Effector memory CD8-positive, alpha-beta T cell (primary cell): ENCODE measurements at regions not wholly inside any gene's neighbourhood (a gene's known extent, or its start where the extent isn't known, plus 50 kb on each side); places are given as distances from the start of the nearest gene placed in this dataset.
"Not testable (repeated sequence)": the region's sequence is repeated elsewhere in the genome, so short reads cannot be mapped to it uniquely, and the experiment has no call there.

Experiments
- ATAC-seq: fragments of 150-1000 bp; cut with Tn5 transposase; replicated peaks from 2 replicates; pipeline ENCODE4 v1.10.0; 2021; ENCODE audit warnings: mild to moderate bottlenecking, moderate library complexity
- DNase-seq, 3 experiments: peaks; one replicate each; pipeline ENCODE4 v3.0.0; 2021
- H3K27ac Mint-ChIP-seq, 2 donors: one replicate each; pipeline ENCODE4 v1.8.0; 2022; ENCODE audit warnings: mild to moderate bottlenecking in 2 of 2, mixed read lengths in 2 of 2, moderate library complexity in 2 of 2
- H3K27me3 Mint-ChIP-seq, 2 donors: one replicate each; pipeline ENCODE4 v1.8.0; 2022; ENCODE audit warnings: mixed read lengths in 2 of 2
- H3K36me3 Mint-ChIP-seq: one replicate; pipeline ENCODE4 v1.8.0; 2022; ENCODE audit warnings: mild to moderate bottlenecking, moderate library complexity, mixed read lengths; ENCODE audit not compliant: insufficient read depth
- H3K4me1 Mint-ChIP-seq, 2 donors: one replicate each; pipeline ENCODE4 v1.8.0; 2022; ENCODE audit warnings: low read depth in 2 of 2, mixed read lengths in 2 of 2
- H3K4me3 Mint-ChIP-seq, 2 donors: one replicate each; pipeline ENCODE4 v1.8.0; 2022; ENCODE audit warnings: mild to moderate bottlenecking in 2 of 2, mixed read lengths in 2 of 2, moderate library complexity in 2 of 2
- H3K9me3 Mint-ChIP-seq, 2 donors: one replicate each; pipeline ENCODE4 v1.8.0; 2022; ENCODE audit warnings: mixed read lengths in 2 of 2

- no peaks in the 10 kb centered on the region for H3K4me1 Mint-ChIP-seq
- ATAC-seq: no peak
- H3K36me3 Mint-ChIP-seq: no peaks in the 10 kb centered on the region
- H3K9me3 Mint-ChIP-seq: peaks cover 8 to 29% of the 10 kb centered on the region in 2 donors
- H3K27ac Mint-ChIP-seq: no peak overlapping the region
- DNase-seq: no peak
- H3K27me3 Mint-ChIP-seq: no peaks in the 10 kb centered on the region
- H3K4me3 Mint-ChIP-seq: no peak overlapping the region
These were observed 258.9 kb downstream of the SEC16B start for GRCh38 chr1:177710696-177711620.

- Mint-ChIP-seq H3K9me3 (peaks cover 10 to 26% of the 10 kb centered on the region in 2 donors), H3K4me3 (no peak overlapping the region), H3K27ac (no peak overlapping the region), H3K27me3 (no peaks in the 10 kb centered on the region), H3K36me3 (no peaks in the 10 kb centered on the region), H3K4me1 (no peaks in the 10 kb centered on the region)
- DNase-seq (no peak), ATAC-seq (no peak)
These were observed 261.5 kb downstream of the SEC16B start for GRCh38 chr1:177708406-177708805.

- no peaks in the 10 kb centered on the region for H3K4me1 Mint-ChIP-seq
- H3K27ac Mint-ChIP-seq: no peak overlapping the region
- H3K36me3 Mint-ChIP-seq: no peaks in the 10 kb centered on the region
- DNase-seq: no peak
- H3K27me3 Mint-ChIP-seq: no peaks in the 10 kb centered on the region
- no peak for ATAC-seq
- H3K4me3 Mint-ChIP-seq: no peak overlapping the region
- peaks cover 7 to 33% of the 10 kb centered on the region in 2 donors for H3K9me3 Mint-ChIP-seq
These were observed 262.9 kb downstream of the SEC16B start for GRCh38 chr1:177706977-177707376.

GRCh38 chr1:177705839-177706238, 264.0 kb downstream of the SEC16B start:
- H3K36me3 Mint-ChIP-seq: no peaks in the 10 kb centered on the region
- ATAC-seq (no peak), DNase-seq (no peak)
- H3K27ac Mint-ChIP-seq: no peak overlapping the region
- H3K4me3 Mint-ChIP-seq: no peak overlapping the region
- no peaks in the 10 kb centered on the region for H3K27me3 Mint-ChIP-seq
- H3K4me1 Mint-ChIP-seq: no peaks in the 10 kb centered on the region
- peaks cover 5 to 33% of the 10 kb centered on the region in 2 donors for H3K9me3 Mint-ChIP-seq

GRCh38 chr1:177703888-177704446, 265.9 kb downstream of the SEC16B start:
- no peak for DNase-seq
- H3K27ac Mint-ChIP-seq: no peak overlapping the region
- no peaks in the 10 kb centered on the region for H3K27me3 Mint-ChIP-seq
- no peak overlapping the region for H3K4me3 Mint-ChIP-seq
- no peaks in the 10 kb centered on the region for H3K36me3 Mint-ChIP-seq
- peaks cover 4 to 22% of the 10 kb centered on the region in 2 donors for H3K9me3 Mint-ChIP-seq
- ATAC-seq: no peak
- H3K4me1 Mint-ChIP-seq: no peaks in the 10 kb centered on the region

GRCh38 chr1:177701654-177702353, 268.1 kb downstream of the SEC16B start:
- H3K27ac Mint-ChIP-seq: no peak overlapping the region
- no peaks in the 10 kb centered on the region for H3K27me3 Mint-ChIP-seq
- DNase-seq (no peak), ATAC-seq (no peak)
- H3K36me3 Mint-ChIP-seq: no peaks in the 10 kb centered on the region
- peaks cover 4 to 22% of the 10 kb centered on the region in 2 donors for H3K9me3 Mint-ChIP-seq
- H3K4me1 Mint-ChIP-seq: no peaks in the 10 kb centered on the region
- H3K4me3 Mint-ChIP-seq: no peak overlapping the region

GRCh38 chr1:177700856-177701255, 269.0 kb downstream of the SEC16B start:
- no peak overlapping the region for H3K27ac Mint-ChIP-seq
- H3K4me3 Mint-ChIP-seq: no peak overlapping the region
- H3K4me1 Mint-ChIP-seq: no peaks in the 10 kb centered on the region
- DNase-seq (no peak), ATAC-seq (no peak)
- H3K36me3 Mint-ChIP-seq: no peaks in the 10 kb centered on the region
- no peaks in the 10 kb centered on the region for H3K27me3 Mint-ChIP-seq
- H3K9me3 Mint-ChIP-seq: peaks cover 4 to 22% of the 10 kb centered on the region in 2 donors

- Mint-ChIP-seq H3K9me3 (peaks cover 11 to 41% of the 10 kb centered on the region in 2 donors), H3K27me3 (no peaks in the 10 kb centered on the region), H3K36me3 (no peaks in the 10 kb centered on the region), H3K4me3 (no peak overlapping the region), H3K4me1 (no peaks in the 10 kb centered on the region), H3K27ac (no peak overlapping the region)
- no peak for DNase-seq
- no peak for ATAC-seq
These were observed 278.9 kb downstream of the SEC16B start for GRCh38 chr1:177690996-177691395.

- ATAC-seq (no peak), DNase-seq (no peak)
- H3K27me3 Mint-ChIP-seq: no peaks in the 10 kb centered on the region
- peaks cover 5 to 22% of the 10 kb centered on the region in 2 donors for H3K9me3 Mint-ChIP-seq
- H3K4me3 Mint-ChIP-seq: no peak overlapping the region
- no peak overlapping the region for H3K27ac Mint-ChIP-seq
- H3K36me3 Mint-ChIP-seq: no peaks in the 10 kb centered on the region
- no peaks in the 10 kb centered on the region for H3K4me1 Mint-ChIP-seq
These were observed 282.3 kb downstream of the SEC16B start for GRCh38 chr1:177687544-177687943.

GRCh38 chr1:177686933-177687332, 282.9 kb downstream of the SEC16B start:
- ATAC-seq (no peak), DNase-seq (no peak)
- Mint-ChIP-seq H3K27ac (no peak overlapping the region), H3K36me3 (no peaks in the 10 kb centered on the region), H3K4me1 (no peaks in the 10 kb centered on the region), H3K4me3 (no peak overlapping the region), H3K27me3 (no peaks in the 10 kb centered on the region), H3K9me3 (peaks cover 6 to 22% of the 10 kb centered on the region in 2 donors)

GRCh38 chr1:177669161-177669560, 300.7 kb downstream of the SEC16B start:
- Mint-ChIP-seq H3K36me3 (no peaks in the 10 kb centered on the region), H3K27me3 (no peaks in the 10 kb centered on the region), H3K9me3 (peaks cover 6 to 9% of the 10 kb centered on the region in 2 donors), H3K4me3 (no peak overlapping the region), H3K27ac (no peak overlapping the region), H3K4me1 (no peaks in the 10 kb centered on the region)
- ATAC-seq (no peak), DNase-seq (no peak)

- H3K27me3 Mint-ChIP-seq: no peaks in the 10 kb centered on the region
- no peak for ATAC-seq
- no peak overlapping the region for H3K27ac Mint-ChIP-seq
- no peak overlapping the region for H3K4me3 Mint-ChIP-seq
- H3K4me1 Mint-ChIP-seq: no peaks in the 10 kb centered on the region
- no peaks in the 10 kb centered on the region for H3K36me3 Mint-ChIP-seq
- H3K9me3 Mint-ChIP-seq: peaks cover 9 to 18% of the 10 kb centered on the region in 2 donors
- no peak for DNase-seq
These were observed 303.9 kb downstream of the SEC16B start for GRCh38 chr1:177665935-177666334.

GRCh38 chr1:177664742-177665141, 305.1 kb downstream of the SEC16B start:
- ATAC-seq, DNase-seq, H3K27me3 Mint-ChIP-seq, H3K27ac Mint-ChIP-seq, H3K36me3 Mint-ChIP-seq, H3K4me1 Mint-ChIP-seq, H3K4me3 Mint-ChIP-seq: not testable (repeated sequence)
- H3K9me3 Mint-ChIP-seq: peaks cover 12 to 21% of the 10 kb centered on the region in 2 donors
